ENCODE measurements at regions not wholly inside any gene's neighbourhood (a gene's known extent, or its start where the extent isn't known, plus 50 kb on each side); places are given as distances from the start of the nearest gene placed in this dataset.

DNA sequence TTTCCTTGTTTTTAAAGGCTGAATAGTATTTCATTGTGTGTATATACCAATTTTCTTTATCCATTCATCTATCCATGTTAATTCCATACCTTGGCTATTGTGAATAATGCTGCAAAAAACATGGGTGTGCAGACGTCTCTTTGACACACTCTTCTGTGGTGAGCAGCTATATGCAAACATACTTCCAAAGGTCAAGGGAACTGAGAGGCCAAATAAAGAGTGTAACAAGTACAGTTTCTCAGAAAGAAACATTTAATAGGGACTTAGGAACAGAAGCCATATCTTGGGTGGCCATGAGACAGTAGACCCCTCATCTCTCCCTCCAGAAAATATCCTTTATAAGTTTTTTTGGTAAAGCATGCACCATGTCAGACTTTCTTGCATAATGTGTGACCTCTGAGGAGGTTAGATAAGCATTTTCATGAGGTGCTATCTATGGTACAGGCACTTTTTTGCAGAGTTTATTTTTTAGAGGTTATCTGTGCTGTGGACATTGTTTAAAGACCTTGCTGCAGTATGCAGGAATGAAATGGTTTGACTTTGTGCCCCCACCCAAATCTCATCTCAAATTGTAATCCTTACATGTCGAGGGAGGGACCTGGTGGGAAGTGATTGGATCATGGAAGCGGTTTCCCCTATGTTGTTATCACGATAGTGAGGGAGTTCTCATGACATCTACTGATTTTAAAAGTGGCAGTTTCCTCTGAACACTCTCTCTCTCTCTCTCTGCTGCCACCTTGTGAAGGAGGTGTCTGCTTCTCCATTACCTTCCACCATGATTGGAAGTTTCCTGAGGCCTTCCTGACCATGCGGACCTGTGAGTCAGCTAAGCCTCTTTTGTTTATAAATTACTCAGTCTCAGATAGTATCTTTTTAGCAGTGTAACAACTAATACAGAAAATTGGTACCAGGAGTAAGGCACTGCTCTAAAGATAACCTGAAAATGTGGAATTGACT, 1202.3 kb downstream of the GALC start:
- Histone ChIP-seq H3K4me3 (ENCODE audit: control insufficient read depth in 1 of 7, extremely low read depth in 1 of 7, insufficient read depth in 4 of 7, low read depth in 2 of 7, low read length in 6 of 7) (no peak overlapping the region), H3K4me1 (ENCODE audit: control extremely low read depth in 1 of 4, control insufficient read depth in 4 of 4, insufficient read depth in 4 of 4, low read length in 3 of 4) (no peaks in the 10 kb centered on the region), H3K9me3 (ENCODE audit: control extremely low read depth in 1 of 5, control insufficient read depth in 4 of 5, insufficient read depth in 2 of 5, low read depth in 1 of 5, low read length in 4 of 5) (no peaks in the 10 kb centered on the region), H3K27ac (ENCODE audit: insufficient read depth in 1 of 2, low read depth in 1 of 2, low read length in 2 of 2, poor library complexity in 1 of 2, severe bottlenecking in 2 of 2) (no peak overlapping the region), H3K27me3 (replicated peaks in 2 of 5; ENCODE audit: control insufficient read depth in 4 of 5, insufficient read depth in 5 of 5, low read length in 4 of 5) (no peaks in the 10 kb centered on the region), H3K36me3 (ENCODE audit: control insufficient read depth in 4 of 4, insufficient read depth in 4 of 4, low read length in 3 of 4) (no peaks in the 10 kb centered on the region)
- DNase-seq = peak in 1 of 3 donors; percentile 34
- WGBS (ENCODE audit: insufficient coverage) = 100% methylated on average over 1 of the region's 5 CpGs
- POLR2A ChIA-PET = no interaction called here
- CTCF ChIA-PET = interaction anchor here (1.2 kb wide), 1 partner anchor 10 kb away, joined by 3 read pairs; no protein-coding TSS in a partner anchor

DNA sequence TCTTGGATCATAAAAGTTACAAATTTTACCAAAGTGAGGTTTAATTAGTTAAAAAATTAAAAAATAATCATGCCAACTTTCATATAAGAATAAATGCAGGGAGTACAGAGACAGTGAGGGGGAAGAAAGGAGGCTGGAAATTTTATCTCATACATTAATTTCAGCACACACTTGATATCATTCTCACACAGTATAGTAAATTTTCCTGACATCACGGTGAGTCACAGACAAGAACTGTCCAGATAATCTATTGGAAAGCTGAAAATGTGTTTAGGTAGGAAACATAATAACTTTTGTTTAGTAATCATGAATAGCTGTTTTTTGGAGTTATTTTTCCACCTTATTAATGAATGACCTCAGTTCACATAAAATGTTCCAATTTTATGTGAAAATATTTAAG, 1204.8 kb downstream of the GALC start:
- Histone ChIP-seq H3K27me3 (replicated peaks in 2 of 5; ENCODE audit: control insufficient read depth in 4 of 5, insufficient read depth in 5 of 5, low read length in 4 of 5) (no peaks in the 10 kb centered on the region), H3K9me3 (ENCODE audit: control extremely low read depth in 1 of 5, control insufficient read depth in 4 of 5, insufficient read depth in 2 of 5, low read depth in 1 of 5, low read length in 4 of 5) (no peaks in the 10 kb centered on the region), H3K27ac (ENCODE audit: insufficient read depth in 1 of 2, low read depth in 1 of 2, low read length in 2 of 2, poor library complexity in 1 of 2, severe bottlenecking in 2 of 2) (no peak overlapping the region), H3K4me3 (ENCODE audit: control insufficient read depth in 1 of 7, extremely low read depth in 1 of 7, insufficient read depth in 4 of 7, low read depth in 2 of 7, low read length in 6 of 7) (no peak overlapping the region), H3K4me1 (ENCODE audit: control extremely low read depth in 1 of 4, control insufficient read depth in 4 of 4, insufficient read depth in 4 of 4, low read length in 3 of 4) (no peaks in the 10 kb centered on the region), H3K36me3 (ENCODE audit: control insufficient read depth in 4 of 4, insufficient read depth in 4 of 4, low read length in 3 of 4) (no peaks in the 10 kb centered on the region)
- no peak for DNase-seq
- ChIA-PET POLR2A (no interaction called here), CTCF (interaction anchor here (1.4 kb wide), 1 partner anchor 32 kb away, joined by 4 read pairs; no protein-coding TSS in a partner anchor)
- WGBS (ENCODE audit: insufficient coverage) = no CpG with 5 or more reads among the region's 1 CpG

DNA sequence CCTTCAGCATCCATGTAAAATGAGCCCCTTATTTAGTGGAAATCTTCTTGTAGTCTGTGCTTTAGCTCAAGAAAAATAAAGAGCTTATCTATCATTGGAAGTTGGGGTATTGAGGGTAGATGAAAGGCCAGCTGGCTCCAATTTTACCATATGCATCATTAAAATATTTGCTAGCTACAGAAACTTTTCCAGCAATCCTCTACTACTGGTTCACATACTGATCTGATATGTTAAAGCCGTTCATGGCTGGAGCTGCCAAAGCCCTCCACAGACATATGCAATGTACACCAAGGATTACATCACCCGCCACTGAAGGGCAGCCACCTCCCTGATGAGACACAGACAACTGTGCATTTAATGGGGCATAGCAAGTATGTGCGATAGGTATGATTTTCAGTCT, 1205.3 kb downstream of the GALC start:
- Histone ChIP-seq H3K9me3 (ENCODE audit: control extremely low read depth in 1 of 5, control insufficient read depth in 4 of 5, insufficient read depth in 2 of 5, low read depth in 1 of 5, low read length in 4 of 5) (no peaks in the 10 kb centered on the region), H3K27ac (ENCODE audit: insufficient read depth in 1 of 2, low read depth in 1 of 2, low read length in 2 of 2, poor library complexity in 1 of 2, severe bottlenecking in 2 of 2) (no peak overlapping the region), H3K36me3 (ENCODE audit: control insufficient read depth in 4 of 4, insufficient read depth in 4 of 4, low read length in 3 of 4) (no peaks in the 10 kb centered on the region), H3K4me3 (ENCODE audit: control insufficient read depth in 1 of 7, extremely low read depth in 1 of 7, insufficient read depth in 4 of 7, low read depth in 2 of 7, low read length in 6 of 7) (no peak overlapping the region), H3K4me1 (ENCODE audit: control extremely low read depth in 1 of 4, control insufficient read depth in 4 of 4, insufficient read depth in 4 of 4, low read length in 3 of 4) (no peaks in the 10 kb centered on the region), H3K27me3 (replicated peaks in 2 of 5; ENCODE audit: control insufficient read depth in 4 of 5, insufficient read depth in 5 of 5, low read length in 4 of 5) (no peaks in the 10 kb centered on the region)
- CTCF ChIA-PET = interaction anchor here (1.4 kb wide), 1 partner anchor 32 kb away, joined by 4 read pairs; no protein-coding TSS in a partner anchor
- WGBS (ENCODE audit: insufficient coverage) = 100% methylated on average over 3 of the region's 3 CpGs
- no peak for DNase-seq
- POLR2A ChIA-PET = no interaction called here

DNA sequence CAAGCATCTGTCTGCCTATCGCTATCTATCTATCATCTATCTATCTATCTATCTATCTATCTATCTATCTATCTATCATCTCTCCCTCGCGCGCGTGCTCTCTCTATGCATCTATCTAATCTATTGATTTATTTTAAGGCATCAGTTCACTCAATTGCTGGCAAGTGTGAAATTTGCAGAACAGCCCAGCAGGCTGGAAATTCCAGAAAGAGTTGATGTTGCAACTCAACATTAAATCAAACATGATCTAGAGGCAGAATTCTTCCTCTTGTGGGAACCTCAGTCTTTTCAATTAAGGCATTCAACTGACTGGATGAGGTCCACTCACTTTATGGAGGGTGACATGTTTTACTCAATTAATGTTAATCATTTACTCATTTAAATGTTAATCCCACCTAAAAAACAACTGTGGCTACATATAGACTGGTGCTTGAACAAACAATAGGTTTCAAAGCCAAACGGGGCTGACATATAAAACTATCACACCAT, 1210.8 kb downstream of the GALC start:
- H3K4me3 ChIP-seq (ENCODE audit: control insufficient read depth in 1 of 7, extremely low read depth in 1 of 7, insufficient read depth in 4 of 7, low read depth in 2 of 7, low read length in 6 of 7) = no peak overlapping the region
- POLR2A ChIA-PET = no interaction called here
- WGBS (ENCODE audit: insufficient coverage) = 97% methylated on average over 5 of the region's 6 CpGs
- no peak for DNase-seq
- H3K36me3 ChIP-seq (ENCODE audit: control insufficient read depth in 4 of 4, insufficient read depth in 4 of 4, low read length in 3 of 4) = no peaks in the 10 kb centered on the region
- no peaks in the 10 kb centered on the region for H3K27me3 ChIP-seq (replicated peaks in 2 of 5; ENCODE audit: control insufficient read depth in 4 of 5, insufficient read depth in 5 of 5, low read length in 4 of 5)
- H3K9me3 ChIP-seq (ENCODE audit: control extremely low read depth in 1 of 5, control insufficient read depth in 4 of 5, insufficient read depth in 2 of 5, low read depth in 1 of 5, low read length in 4 of 5) = peaks cover 0 to 2% (median 0%) of the 10 kb centered on the region in 5 experiments
- CTCF ChIA-PET = no interaction called here
- no peaks in the 10 kb centered on the region for H3K4me1 ChIP-seq (ENCODE audit: control extremely low read depth in 1 of 4, control insufficient read depth in 4 of 4, insufficient read depth in 4 of 4, low read length in 3 of 4)
- no peak overlapping the region for H3K27ac ChIP-seq (ENCODE audit: insufficient read depth in 1 of 2, low read depth in 1 of 2, low read length in 2 of 2, poor library complexity in 1 of 2, severe bottlenecking in 2 of 2)

DNA sequence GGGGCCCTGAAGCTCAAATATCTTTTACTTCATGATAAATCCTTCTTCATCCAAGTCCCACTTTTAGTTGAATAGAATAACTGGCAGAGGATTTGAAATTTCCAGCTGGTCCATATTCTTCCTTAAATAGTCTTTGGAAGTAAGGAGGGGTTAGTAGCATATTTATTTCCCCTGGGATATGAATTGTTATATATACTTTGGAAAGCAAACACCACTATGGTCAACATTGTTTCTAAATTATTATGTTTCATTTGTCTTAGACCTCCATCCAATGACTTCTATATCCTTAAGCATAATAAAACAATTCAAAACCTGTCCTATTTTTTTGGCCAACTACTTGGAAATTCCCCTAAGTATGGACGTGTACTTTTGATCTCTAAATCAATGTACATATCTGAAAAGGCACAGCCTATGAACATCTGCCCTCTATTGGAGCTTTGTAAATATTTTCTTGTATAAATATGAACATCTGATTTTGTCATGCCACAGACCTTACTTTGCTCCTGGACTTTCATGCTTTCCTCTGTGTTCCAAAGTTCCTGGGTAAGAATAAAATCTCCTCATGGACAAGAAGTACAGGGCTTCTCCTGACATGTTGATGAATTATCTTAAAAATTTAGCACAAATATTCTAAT, 1212.0 kb downstream of the GALC start:
- DNase-seq = no peak
- no peaks in the 10 kb centered on the region for H3K4me1 ChIP-seq (ENCODE audit: control extremely low read depth in 1 of 4, control insufficient read depth in 4 of 4, insufficient read depth in 4 of 4, low read length in 3 of 4)
- H3K9me3 ChIP-seq (ENCODE audit: control extremely low read depth in 1 of 5, control insufficient read depth in 4 of 5, insufficient read depth in 2 of 5, low read depth in 1 of 5, low read length in 4 of 5) = peaks cover 0 to 4% (median 0%) of the 10 kb centered on the region in 5 experiments
- no CpG with 5 or more reads among the region's 1 CpG for WGBS (ENCODE audit: insufficient coverage)
- no peak overlapping the region for H3K4me3 ChIP-seq (ENCODE audit: control insufficient read depth in 1 of 7, extremely low read depth in 1 of 7, insufficient read depth in 4 of 7, low read depth in 2 of 7, low read length in 6 of 7)
- ChIA-PET CTCF (no interaction called here), POLR2A (no interaction called here)
- H3K36me3 ChIP-seq (ENCODE audit: control insufficient read depth in 4 of 4, insufficient read depth in 4 of 4, low read length in 3 of 4) = no peaks in the 10 kb centered on the region
- H3K27ac ChIP-seq (ENCODE audit: insufficient read depth in 1 of 2, low read depth in 1 of 2, low read length in 2 of 2, poor library complexity in 1 of 2, severe bottlenecking in 2 of 2) = no peak overlapping the region
- no peaks in the 10 kb centered on the region for H3K27me3 ChIP-seq (replicated peaks in 2 of 5; ENCODE audit: control insufficient read depth in 4 of 5, insufficient read depth in 5 of 5, low read length in 4 of 5)

DNA sequence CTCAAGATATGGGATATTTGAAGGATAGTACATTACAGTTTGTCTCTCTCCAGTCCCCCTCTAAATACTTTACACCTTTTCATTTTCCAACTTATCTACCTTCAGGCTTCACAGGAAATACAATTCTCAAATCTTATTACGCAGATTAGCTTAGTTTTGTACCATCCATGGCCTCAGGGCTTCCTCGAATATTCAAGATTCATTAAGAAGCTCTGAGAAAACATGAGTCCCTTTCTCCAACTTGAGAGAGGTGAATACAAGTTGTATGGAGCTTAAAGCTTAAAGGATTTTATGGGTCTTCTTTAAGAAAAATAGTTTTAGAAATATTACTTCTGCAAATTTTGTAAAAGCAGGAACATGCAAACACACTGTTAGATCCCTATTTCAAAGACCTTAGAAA, 1212.5 kb downstream of the GALC start:
- ChIA-PET POLR2A (no interaction called here), CTCF (no interaction called here)
- no peaks in the 10 kb centered on the region for H3K27me3 ChIP-seq (replicated peaks in 2 of 5; ENCODE audit: control insufficient read depth in 4 of 5, insufficient read depth in 5 of 5, low read length in 4 of 5)
- no peak for DNase-seq
- peaks cover 0 to 5% (median 0%) of the 10 kb centered on the region in 5 experiments for H3K9me3 ChIP-seq (ENCODE audit: control extremely low read depth in 1 of 5, control insufficient read depth in 4 of 5, insufficient read depth in 2 of 5, low read depth in 1 of 5, low read length in 4 of 5)
- H3K36me3 ChIP-seq (ENCODE audit: control insufficient read depth in 4 of 4, insufficient read depth in 4 of 4, low read length in 3 of 4) = no peaks in the 10 kb centered on the region
- H3K4me3 ChIP-seq (ENCODE audit: control insufficient read depth in 1 of 7, extremely low read depth in 1 of 7, insufficient read depth in 4 of 7, low read depth in 2 of 7, low read length in 6 of 7) = no peak overlapping the region
- H3K27ac ChIP-seq (ENCODE audit: insufficient read depth in 1 of 2, low read depth in 1 of 2, low read length in 2 of 2, poor library complexity in 1 of 2, severe bottlenecking in 2 of 2) = no peak overlapping the region
- no CpG with 5 or more reads among the region's 2 CpGs for WGBS (ENCODE audit: insufficient coverage)
- peaks cover 0 to 2% (median 0%) of the 10 kb centered on the region in 4 experiments for H3K4me1 ChIP-seq (ENCODE audit: control extremely low read depth in 1 of 4, control insufficient read depth in 4 of 4, insufficient read depth in 4 of 4, low read length in 3 of 4)

DNA sequence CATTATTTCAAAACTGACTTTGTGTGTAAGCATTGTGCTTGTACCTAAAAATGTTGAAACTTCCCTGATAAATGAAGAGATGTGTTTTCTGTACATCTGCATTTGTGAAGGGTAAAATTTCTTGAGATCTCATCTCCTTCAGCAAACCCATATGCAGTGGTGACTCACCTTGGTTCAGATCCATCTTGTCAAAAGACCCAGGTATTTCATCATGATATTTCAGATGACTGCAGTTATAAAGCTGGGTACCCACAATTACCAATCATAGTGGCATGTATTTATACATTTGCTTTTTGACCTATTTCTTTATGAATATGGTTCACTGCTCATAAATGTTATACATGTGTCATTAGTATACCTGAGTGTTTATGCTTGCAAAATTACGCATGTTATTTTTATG, 1213.6 kb downstream of the GALC start:
- ChIA-PET CTCF (no interaction called here), POLR2A (no interaction called here)
- Histone ChIP-seq H3K4me1 (ENCODE audit: control extremely low read depth in 1 of 4, control insufficient read depth in 4 of 4, insufficient read depth in 4 of 4, low read length in 3 of 4) (peaks cover 0 to 4% (median 1%) of the 10 kb centered on the region in 4 experiments), H3K9me3 (ENCODE audit: control extremely low read depth in 1 of 5, control insufficient read depth in 4 of 5, insufficient read depth in 2 of 5, low read depth in 1 of 5, low read length in 4 of 5) (peaks cover 0 to 5% (median 0%) of the 10 kb centered on the region in 5 experiments), H3K27me3 (replicated peaks in 2 of 5; ENCODE audit: control insufficient read depth in 4 of 5, insufficient read depth in 5 of 5, low read length in 4 of 5) (no peaks in the 10 kb centered on the region), H3K4me3 (ENCODE audit: control insufficient read depth in 1 of 7, extremely low read depth in 1 of 7, insufficient read depth in 4 of 7, low read depth in 2 of 7, low read length in 6 of 7) (no peak overlapping the region), H3K27ac (ENCODE audit: insufficient read depth in 1 of 2, low read depth in 1 of 2, low read length in 2 of 2, poor library complexity in 1 of 2, severe bottlenecking in 2 of 2) (no peak overlapping the region), H3K36me3 (ENCODE audit: control insufficient read depth in 4 of 4, insufficient read depth in 4 of 4, low read length in 3 of 4) (no peaks in the 10 kb centered on the region)
- WGBS (ENCODE audit: insufficient coverage) = no CpG with 5 or more reads among the region's 1 CpG
- no peak for DNase-seq

Measured in common myeloid progenitor, CD34-positive (primary cell).